Esophagus muscularis mucosa (tissue), 4 donors: ENCODE measurements at regions not wholly inside any gene's neighbourhood (a gene's known extent, or its start where the extent isn't known, plus 50 kb on each side); places are given as distances from the start of the nearest gene placed in this dataset.

Source experiments
- DNase-seq: peaks from one replicate; pipeline ENCODE4 v3.0.0-alpha.2; 2017; ENCODE audit errors: extremely low spot score
- H3K27ac ChIP-seq, 4 donors: fragments of 200-600 bp; sonication (generic); replicated peaks in 1 of 4; 1 replicate in 3 of 4; 2 replicates in 1 of 4; pipeline ENCODE4 v1.5.1; 2016 to 2019; ENCODE audit warnings: mild to moderate bottlenecking in 1 of 4
- H3K27me3 ChIP-seq, 4 donors: fragments of 200-600 bp; sonication (generic); one replicate each; pipeline versions ENCODE4 v1.5.1 to v1.6.0; 2016 to 2019
- H3K36me3 ChIP-seq, 4 donors: fragments of 200-600 bp; sonication (generic); one replicate each; pipeline ENCODE4 v1.5.1; 2016 to 2019
- H3K4me1 ChIP-seq, 4 donors: fragments of 200-600 bp; sonication (generic); one replicate each; pipeline ENCODE4 v1.5.1; 2016 to 2019
- H3K4me3 ChIP-seq, 4 donors: fragments of 200-600 bp; sonication (generic); 1 replicate in 2 of 4; 2 replicates in 2 of 4; pipeline ENCODE4 v1.5.1; 2016 to 2019; ENCODE audit warnings: mild to moderate bottlenecking in 4 of 4, moderate library complexity in 1 of 4
- H3K9me3 ChIP-seq, 4 donors: fragments of 200-600 bp; sonication (generic); 1 replicate in 3 of 4; 2 replicates in 1 of 4; pipeline ENCODE4 v1.5.1; 2016 to 2019
- EP300 ChIP-seq: sonication (generic); formaldehyde crosslinking; IDR thresholded peaks from one replicate; pipeline ENCODE4 v1.6.1; 2017; ENCODE audit warnings: antibody characterized with exemption
- POLR2A ChIP-seq: fragments of 450-650 bp; IDR thresholded peaks from one replicate; pipeline ENCODE4 v1.6.1; 2017; ENCODE audit warnings: antibody characterized with exemption, moderate library complexity, mild to moderate bottlenecking, low read depth
- POLR2AphosphoS5 ChIP-seq, 2 donors: sonication (generic); formaldehyde crosslinking; IDR thresholded peaks; one replicate each; pipeline ENCODE4 v1.6.1; 2017; ENCODE audit warnings: antibody characterized with exemption in 2 of 2
- WGBS: methylation state at CpG from one replicate; pipeline ENCODE4 v1.1.5; 2018; 5-methylcytosine and 5-hydroxymethylcytosine counted together
- intact Hi-C: fragments of 100-400 bp; cut with DNase I; formaldehyde crosslinking; loops from one replicate; pipeline ENCODE4 v1.15.1; 2023
- TF ChIP-seq, protein P1 (sequence below), 3 experiments: fragments of 200-600 bp in 2 of 3; fragments of 450-650 bp in 1 of 3; sonication (generic) in 2 of 3; IDR thresholded peaks; one replicate each; pipeline ENCODE4 v1.5.1; 2017 to 2019; ENCODE audit warnings: antibody characterized with exemption in 3 of 3, mild to moderate bottlenecking in 2 of 3, moderate library complexity in 1 of 3

DNA sequence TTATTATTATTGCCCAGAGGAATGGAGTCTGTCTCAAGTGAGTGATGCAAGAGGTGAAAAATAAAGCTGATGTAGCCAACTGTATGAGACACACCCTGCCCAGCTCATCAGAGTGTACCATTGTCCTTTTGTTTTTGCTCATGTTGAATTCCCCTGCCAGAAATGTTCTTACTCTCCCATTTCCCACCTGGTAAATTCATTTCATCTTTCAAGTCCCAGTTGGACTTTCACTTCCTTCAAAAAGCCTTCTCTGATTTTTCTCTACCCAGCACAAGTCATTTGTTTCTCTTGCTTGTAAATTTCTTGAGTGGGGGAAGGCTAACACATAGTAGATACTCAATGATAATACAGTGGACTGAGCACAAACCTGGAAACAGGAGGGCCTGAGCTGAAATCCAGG is 394.5 kb upstream of the ZNF462 start:
- intact Hi-C loops = no loop called here
- no peak overlapping the region for H3K27ac ChIP-seq
- H3K4me3 ChIP-seq = no peak overlapping the region
- no peak for DNase-seq
- TF ChIP-seq EP300 (no peak), POLR2AphosphoS5 (IDR thresholded peaks at IDR 0.05) (no peak), POLR2A (no peak)
- TF ChIP-seq, protein P1, sequence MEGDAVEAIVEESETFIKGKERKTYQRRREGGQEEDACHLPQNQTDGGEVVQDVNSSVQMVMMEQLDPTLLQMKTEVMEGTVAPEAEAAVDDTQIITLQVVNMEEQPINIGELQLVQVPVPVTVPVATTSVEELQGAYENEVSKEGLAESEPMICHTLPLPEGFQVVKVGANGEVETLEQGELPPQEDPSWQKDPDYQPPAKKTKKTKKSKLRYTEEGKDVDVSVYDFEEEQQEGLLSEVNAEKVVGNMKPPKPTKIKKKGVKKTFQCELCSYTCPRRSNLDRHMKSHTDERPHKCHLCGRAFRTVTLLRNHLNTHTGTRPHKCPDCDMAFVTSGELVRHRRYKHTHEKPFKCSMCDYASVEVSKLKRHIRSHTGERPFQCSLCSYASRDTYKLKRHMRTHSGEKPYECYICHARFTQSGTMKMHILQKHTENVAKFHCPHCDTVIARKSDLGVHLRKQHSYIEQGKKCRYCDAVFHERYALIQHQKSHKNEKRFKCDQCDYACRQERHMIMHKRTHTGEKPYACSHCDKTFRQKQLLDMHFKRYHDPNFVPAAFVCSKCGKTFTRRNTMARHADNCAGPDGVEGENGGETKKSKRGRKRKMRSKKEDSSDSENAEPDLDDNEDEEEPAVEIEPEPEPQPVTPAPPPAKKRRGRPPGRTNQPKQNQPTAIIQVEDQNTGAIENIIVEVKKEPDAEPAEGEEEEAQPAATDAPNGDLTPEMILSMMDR (IDR thresholded peaks at IDR 0.05) = no peak
- H3K9me3 ChIP-seq = peaks cover 0 to 2% (median 0%) of the 10 kb centered on the region in 4 donors
- no peaks in the 10 kb centered on the region for H3K4me1 ChIP-seq
- H3K36me3 ChIP-seq = no peaks in the 10 kb centered on the region
- H3K27me3 ChIP-seq = no peaks in the 10 kb centered on the region

DNA sequence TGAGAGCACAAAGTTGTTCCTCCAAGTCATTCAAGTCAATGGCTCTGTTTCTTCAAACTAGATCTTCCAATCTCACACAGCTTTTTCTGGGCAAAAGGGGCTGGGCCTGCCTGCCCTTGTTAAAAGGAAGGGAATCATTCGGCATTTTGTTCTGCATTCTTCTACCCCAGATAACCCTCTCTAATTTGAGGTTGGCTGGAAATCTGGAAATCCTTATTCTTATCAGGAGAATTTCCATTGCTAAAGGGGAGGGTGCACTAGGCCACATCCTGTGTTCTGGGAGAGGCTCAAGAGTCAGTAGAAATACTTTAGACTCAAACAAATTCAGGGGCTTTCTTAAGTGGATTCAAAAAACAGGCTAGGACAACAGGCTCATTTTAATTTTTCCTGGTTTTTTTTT is 384.7 kb upstream of the ZNF462 start:
- no peaks in the 10 kb centered on the region for H3K27me3 ChIP-seq
- H3K4me1 ChIP-seq = peaks cover 0 to 32% (median 8%) of the 10 kb centered on the region in 4 donors
- no peak overlapping the region for H3K4me3 ChIP-seq
- no peaks in the 10 kb centered on the region for H3K36me3 ChIP-seq
- peak; percentile 50 for DNase-seq
- whole genome bisulfite sequencing = 68% methylated on average over 1 of the region's 1 CpG
- intact Hi-C loops = no loop called here
- H3K9me3 ChIP-seq = peaks cover 0 to 12% (median 3%) of the 10 kb centered on the region in 4 donors
- no peak overlapping the region for H3K27ac ChIP-seq
- TF ChIP-seq EP300 (no peak), POLR2AphosphoS5 (IDR thresholded peaks at IDR 0.05) (no peak), POLR2A (no peak)
- TF ChIP-seq, protein P1 (IDR thresholded peaks at IDR 0.05) = no peak

DNA sequence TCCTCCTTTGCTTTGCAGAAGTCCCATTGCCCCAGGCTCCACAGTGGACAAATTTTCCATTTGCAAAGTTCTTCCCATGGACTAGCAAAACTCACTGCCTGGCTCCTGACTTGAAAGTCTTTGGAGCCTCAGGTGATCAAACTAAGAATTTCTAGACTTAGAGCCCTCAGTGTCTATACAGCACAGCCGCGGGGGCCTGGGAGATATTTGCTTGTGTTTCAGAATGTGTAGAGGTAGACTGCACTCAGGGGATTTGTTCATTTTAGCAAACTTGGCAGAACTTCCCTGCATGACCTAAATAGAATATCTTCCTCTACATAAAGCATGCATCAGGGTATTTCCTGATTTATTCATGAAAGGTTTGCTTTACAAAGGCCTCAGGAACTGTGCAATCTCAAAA is 384.2 kb upstream of the ZNF462 start:
- H3K9me3 ChIP-seq = peaks cover 0 to 8% (median 3%) of the 10 kb centered on the region in 4 donors
- no peaks in the 10 kb centered on the region for H3K27me3 ChIP-seq
- no peaks in the 10 kb centered on the region for H3K36me3 ChIP-seq
- DNase-seq = peak; percentile 64
- peaks cover 0 to 32% (median 8%) of the 10 kb centered on the region in 4 donors for H3K4me1 ChIP-seq
- TF ChIP-seq POLR2A (no peak), EP300 (no peak), POLR2AphosphoS5 (IDR thresholded peaks at IDR 0.05) (no peak)
- TF ChIP-seq, protein P1 (IDR thresholded peaks at IDR 0.05) = no peak
- no peak overlapping the region for H3K27ac ChIP-seq
- 75% methylated on average over 2 of the region's 2 CpGs for WGBS
- intact Hi-C loops = no loop called here
- no peak overlapping the region for H3K4me3 ChIP-seq

DNA sequence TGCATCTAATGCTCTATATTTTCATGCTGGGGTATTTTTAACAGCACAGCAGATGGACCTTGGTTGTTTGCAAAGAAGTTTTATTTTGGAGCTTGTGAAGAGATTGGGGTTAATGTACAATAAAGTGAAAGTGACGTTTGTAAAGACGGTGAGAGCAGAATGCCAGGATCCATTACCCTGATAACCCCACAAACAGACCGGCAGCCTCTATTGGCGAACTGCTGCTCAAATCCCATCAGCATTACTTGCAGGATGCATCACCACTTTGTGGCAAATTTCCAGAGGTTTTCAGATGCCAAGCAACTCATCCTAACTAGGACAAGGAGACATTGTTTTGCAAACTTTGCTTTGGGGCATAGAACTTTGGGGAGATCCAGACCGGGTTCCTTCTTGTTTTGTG is 383.3 kb upstream of the ZNF462 start:
- TF ChIP-seq, protein P1 (IDR thresholded peaks at IDR 0.05) = no peak
- TF ChIP-seq POLR2AphosphoS5 (IDR thresholded peaks at IDR 0.05) (no peak), POLR2A (no peak), EP300 (no peak)
- no peaks in the 10 kb centered on the region for H3K36me3 ChIP-seq
- DNase-seq = no peak
- no peak overlapping the region for H3K27ac ChIP-seq
- H3K4me3 ChIP-seq = no peak overlapping the region
- H3K27me3 ChIP-seq = no peaks in the 10 kb centered on the region
- 81% methylated on average over 5 of the region's 5 CpGs for WGBS
- H3K9me3 ChIP-seq = peaks cover 0 to 2% (median 0%) of the 10 kb centered on the region in 4 donors
- intact Hi-C loops = no loop called here
- H3K4me1 ChIP-seq = peaks cover 0 to 32% (median 8%) of the 10 kb centered on the region in 4 donors

DNA sequence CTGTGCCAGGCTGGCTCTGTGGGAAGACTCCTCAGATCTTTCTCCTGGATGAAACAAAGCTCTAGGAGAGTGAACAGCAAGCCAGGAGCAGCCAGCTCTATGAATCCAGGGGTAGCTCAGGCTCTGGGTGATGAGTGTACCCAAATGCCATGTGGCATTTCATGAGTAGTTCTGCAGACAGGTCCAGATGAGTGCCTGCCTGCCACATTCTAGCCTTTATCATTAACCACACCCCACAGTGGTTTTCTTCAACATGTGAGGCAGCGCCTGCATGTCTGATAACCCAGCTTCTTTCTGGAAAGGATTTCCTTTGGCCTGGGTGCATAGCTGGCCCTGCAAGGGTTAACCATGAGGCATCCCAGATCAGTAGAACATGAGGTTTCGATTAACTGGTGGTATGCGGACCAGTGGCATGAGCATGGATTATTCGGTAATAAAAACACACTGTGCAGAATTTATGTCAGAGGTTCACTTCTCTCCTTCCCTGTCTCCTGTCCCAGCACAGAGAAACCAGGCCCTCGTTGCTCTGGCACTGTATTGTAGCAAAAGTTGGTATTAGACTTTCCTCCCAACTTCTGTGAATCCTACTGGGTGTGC is 381.9 kb upstream of the ZNF462 start:
- TF ChIP-seq EP300 (no peak), POLR2AphosphoS5 (IDR thresholded peaks at IDR 0.05) (no peak), POLR2A (no peak)
- TF ChIP-seq, protein P1 (IDR thresholded peaks at IDR 0.05) = no peak
- intact Hi-C loops = no loop called here
- Histone ChIP-seq H3K27ac (no peak overlapping the region), H3K4me3 (no peak overlapping the region), H3K9me3 (no peaks in the 10 kb centered on the region), H3K4me1 (peaks cover 0 to 32% (median 8%) of the 10 kb centered on the region in 4 donors), H3K27me3 (no peaks in the 10 kb centered on the region), H3K36me3 (no peaks in the 10 kb centered on the region)
- no peak for DNase-seq
- WGBS = 74% methylated on average over 5 of the region's 5 CpGs
